Upper lobe of left lung (tissue), 4 donors: ENCODE measurements at regions not wholly inside any gene's neighbourhood (a gene's known extent, or its start where the extent isn't known, plus 50 kb on each side); places are given as distances from the start of the nearest gene placed in this dataset.
"Not testable (repeated sequence)": the region's sequence is repeated elsewhere in the genome, so short reads cannot be mapped to it uniquely, and the experiment has no call there.

Experiments used
- POLR2A ChIP-seq, 4 donors: fragments of 450-650 bp; IDR thresholded peaks; one replicate each; pipeline ENCODE4 v1.5.1; 2016 to 2017; ENCODE audit warnings: antibody characterized with exemption in 4 of 4, mild to moderate bottlenecking in 2 of 4
- TF ChIP-seq, protein P1 (sequence below), 6 experiments: fragments of 450-650 bp in 4 of 6; fragments of 200-600 bp in 2 of 6; sonication (generic) in 2 of 6; IDR thresholded peaks; one replicate each; pipeline ENCODE4 v1.5.1; 2016 to 2019; ENCODE audit warnings: antibody characterized with exemption in 6 of 6

GRCh38 chr1:144042251-144042650, 70.5 kb upstream of the FAM72C start:
- TF ChIP-seq, protein P1, sequence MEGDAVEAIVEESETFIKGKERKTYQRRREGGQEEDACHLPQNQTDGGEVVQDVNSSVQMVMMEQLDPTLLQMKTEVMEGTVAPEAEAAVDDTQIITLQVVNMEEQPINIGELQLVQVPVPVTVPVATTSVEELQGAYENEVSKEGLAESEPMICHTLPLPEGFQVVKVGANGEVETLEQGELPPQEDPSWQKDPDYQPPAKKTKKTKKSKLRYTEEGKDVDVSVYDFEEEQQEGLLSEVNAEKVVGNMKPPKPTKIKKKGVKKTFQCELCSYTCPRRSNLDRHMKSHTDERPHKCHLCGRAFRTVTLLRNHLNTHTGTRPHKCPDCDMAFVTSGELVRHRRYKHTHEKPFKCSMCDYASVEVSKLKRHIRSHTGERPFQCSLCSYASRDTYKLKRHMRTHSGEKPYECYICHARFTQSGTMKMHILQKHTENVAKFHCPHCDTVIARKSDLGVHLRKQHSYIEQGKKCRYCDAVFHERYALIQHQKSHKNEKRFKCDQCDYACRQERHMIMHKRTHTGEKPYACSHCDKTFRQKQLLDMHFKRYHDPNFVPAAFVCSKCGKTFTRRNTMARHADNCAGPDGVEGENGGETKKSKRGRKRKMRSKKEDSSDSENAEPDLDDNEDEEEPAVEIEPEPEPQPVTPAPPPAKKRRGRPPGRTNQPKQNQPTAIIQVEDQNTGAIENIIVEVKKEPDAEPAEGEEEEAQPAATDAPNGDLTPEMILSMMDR (IDR thresholded peaks at IDR 0.05): not testable (repeated sequence)
- TF ChIP-seq POLR2A (IDR thresholded peaks at IDR 0.05): not testable (repeated sequence)
